ENCODE measurements at regions not wholly inside any gene's neighbourhood (a gene's known extent, or its start where the extent isn't known, plus 50 kb on each side); places are given as distances from the start of the nearest gene placed in this dataset.

DNA sequence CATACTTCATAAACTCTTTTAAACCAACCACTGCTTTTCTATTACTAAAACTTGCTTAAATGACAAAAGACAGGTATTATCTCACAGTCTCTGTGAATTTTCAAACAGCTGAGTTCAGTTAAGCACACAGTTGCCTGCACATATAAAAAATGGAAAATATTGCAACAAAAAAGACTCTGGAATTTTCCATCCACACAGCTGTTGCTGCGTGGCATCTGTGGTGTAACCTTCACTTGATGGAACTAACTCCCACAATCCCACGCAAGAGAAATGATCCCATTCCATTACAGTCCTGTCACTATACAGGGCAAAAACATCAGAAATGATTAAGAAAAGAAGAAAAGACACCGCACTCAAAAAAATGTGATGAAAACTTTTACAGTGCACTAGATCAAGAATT, 149.8 kb upstream of the TBL1X start:
- TF ChIP-seq CTCF (IDR thresholded peaks at IDR 0.05; ENCODE audit: poor library complexity, severe bottlenecking) (no peak), EP300 (conservative IDR thresholded peaks at IDR 0.05; ENCODE audit: poor library complexity, severe bottlenecking) (no peak), SMC3 (conservative IDR thresholded peaks at IDR 0.05; ENCODE audit: poor library complexity) (no peak), POLR2AphosphoS5 (IDR thresholded peaks at IDR 0.05) (no peak), TAF1 (IDR thresholded peaks at IDR 0.05; ENCODE audit: low read depth) (no peak), EZH2 (IDR thresholded peaks at IDR 0.05; ENCODE audit: borderline replicate concordance, insufficient read depth, low read length, poor library complexity, severe bottlenecking) (no peak)
